ENCODE measurements at regions not wholly inside any gene's neighbourhood (a gene's known extent, or its start where the extent isn't known, plus 50 kb on each side); places are given as distances from the start of the nearest gene placed in this dataset.

- H3K9me3 ChIP-seq, result no peaks in the 10 kb centered on the region
- no peak overlapping the region for H3K4me3 ChIP-seq
- no peaks in the 10 kb centered on the region for H3K36me3 ChIP-seq (ENCODE audit: low read depth)
- no peaks in the 10 kb centered on the region for H3K4me1 ChIP-seq (ENCODE audit: low read depth)
- TF ChIP-seq CTCF (IDR thresholded peaks at IDR 0.05), result no peak
- no peak for ATAC-seq
- no peak for DNase-seq
- intact Hi-C loops (cut with DNase I, micrococcal nuclease), result no loop called here
Measured at GRCh38 chrX:115472131-115472530, 88.8 kb upstream of the PLS3 start.

GRCh38 chrX:115486510-115486909 is 74.5 kb upstream of the PLS3 start:
- intact Hi-C loops (cut with DNase I, micrococcal nuclease), result no loop called here
- TF ChIP-seq CTCF (IDR thresholded peaks at IDR 0.05), result no peak
- no peak for DNase-seq
- no peak for ATAC-seq
- no peak overlapping the region for H3K4me3 ChIP-seq
- no peaks in the 10 kb centered on the region for H3K4me1 ChIP-seq (ENCODE audit: low read depth)
- no peaks in the 10 kb centered on the region for H3K9me3 ChIP-seq
- no peaks in the 10 kb centered on the region for H3K36me3 ChIP-seq (ENCODE audit: low read depth)

GRCh38 chrX:115487608-115488007 is 73.4 kb upstream of the PLS3 start:
- ATAC-seq (no peak), DNase-seq (no peak)
- Histone ChIP-seq H3K4me3 (no peak overlapping the region), H3K4me1 (ENCODE audit: low read depth) (no peaks in the 10 kb centered on the region), H3K9me3 (no peaks in the 10 kb centered on the region), H3K36me3 (ENCODE audit: low read depth) (no peaks in the 10 kb centered on the region)
- intact Hi-C loops (cut with DNase I, micrococcal nuclease), result no loop called here
- no peak for TF ChIP-seq CTCF (IDR thresholded peaks at IDR 0.05)

GRCh38 chrX:115490814-115491213 is 70.2 kb upstream of the PLS3 start:
- ATAC-seq, result no peak
- Histone ChIP-seq H3K36me3 (ENCODE audit: low read depth) (no peaks in the 10 kb centered on the region), H3K9me3 (no peaks in the 10 kb centered on the region), H3K4me3 (no peak overlapping the region), H3K4me1 (ENCODE audit: low read depth) (no peaks in the 10 kb centered on the region)
- no peak for DNase-seq
- no peak for TF ChIP-seq CTCF (IDR thresholded peaks at IDR 0.05)
- intact Hi-C loops (cut with DNase I, micrococcal nuclease), result no loop called here

- DNase-seq (no peak), ATAC-seq (no peak)
- Histone ChIP-seq H3K4me1 (ENCODE audit: low read depth) (no peaks in the 10 kb centered on the region), H3K4me3 (no peak overlapping the region), H3K36me3 (ENCODE audit: low read depth) (no peaks in the 10 kb centered on the region), H3K9me3 (no peaks in the 10 kb centered on the region)
- intact Hi-C loops (cut with DNase I, micrococcal nuclease), result no loop called here
- TF ChIP-seq CTCF (IDR thresholded peaks at IDR 0.05), result no peak
Measured at GRCh38 chrX:115491766-115492165, 69.2 kb upstream of the PLS3 start.

- intact Hi-C loops (cut with DNase I, micrococcal nuclease), result no loop called here
- no peak for ATAC-seq
- H3K9me3 ChIP-seq, result no peaks in the 10 kb centered on the region
- TF ChIP-seq CTCF (IDR thresholded peaks at IDR 0.05), result no peak
- no peak overlapping the region for H3K4me3 ChIP-seq
- DNase-seq, result no peak
- no peaks in the 10 kb centered on the region for H3K36me3 ChIP-seq (ENCODE audit: low read depth)
- no peaks in the 10 kb centered on the region for H3K4me1 ChIP-seq (ENCODE audit: low read depth)
Measured at GRCh38 chrX:115493015-115493414, 68.0 kb upstream of the PLS3 start.

Data from mucosa of descending colon (tissue), 3 donors.